Neuronal stem cell (in vitro differentiated cells): ENCODE measurements at regions not wholly inside any gene's neighbourhood (a gene's known extent, or its start where the extent isn't known, plus 50 kb on each side); places are given as distances from the start of the nearest gene placed in this dataset.

Experiments used
- DNase-seq: peaks from one replicate; pipeline ENCODE4 v3.0.0-alpha.2; 2013; ENCODE audit warnings: low spot score
- H2AFZ ChIP-seq: one replicate; pipeline ENCODE4 v1.6.1; 2013; ENCODE audit warnings: mild to moderate bottlenecking, low read length, inconsistent platforms
- H2AK5ac ChIP-seq: 2 replicates; pipeline ENCODE4 v1.6.1; 2013; ENCODE audit warnings: low read depth, mild to moderate bottlenecking, inconsistent platforms, low read length, moderate library complexity, mixed read lengths
- H2BK120ac ChIP-seq: 2 replicates; pipeline ENCODE4 v1.6.1; 2013; ENCODE audit warnings: low read depth, mild to moderate bottlenecking, inconsistent platforms, low read length, moderate library complexity, mixed read lengths
- H2BK12ac ChIP-seq: one replicate; pipeline ENCODE4 v1.6.1; 2013; ENCODE audit warnings: low read length, inconsistent platforms
- H2BK15ac ChIP-seq: 2 replicates; pipeline ENCODE4 v1.6.1; 2013; ENCODE audit warnings: mild to moderate bottlenecking, low read length, inconsistent platforms, mixed read lengths
- H2BK5ac ChIP-seq: one replicate; pipeline ENCODE4 v1.6.1; 2013; ENCODE audit warnings: inconsistent platforms, mild to moderate bottlenecking, low read length, moderate library complexity
- H3K14ac ChIP-seq: one replicate; pipeline ENCODE4 v1.6.1; 2013; ENCODE audit warnings: low read length, inconsistent platforms
- H3K18ac ChIP-seq: 2 replicates; pipeline ENCODE4 v1.6.1; 2013; ENCODE audit warnings: low read length, inconsistent platforms
- H3K23ac ChIP-seq: 2 replicates; pipeline ENCODE4 v1.6.1; 2013; ENCODE audit warnings: low read depth, mild to moderate bottlenecking, mixed read lengths, low read length, inconsistent platforms; ENCODE audit not compliant: poor library complexity
- H3K27ac ChIP-seq: replicated peaks from 3 replicates; pipeline ENCODE4 v1.5.1; 2013; ENCODE audit warnings: low read length, inconsistent platforms
- H3K27me3 ChIP-seq, 3 experiments: 2 replicates each; pipeline ENCODE4 v1.6.1; 2013; ENCODE audit warnings: low read length in 3 of 3, mild to moderate bottlenecking in 2 of 3, inconsistent platforms in 1 of 3, low read depth in 1 of 3, mixed read lengths in 1 of 3, moderate library complexity in 1 of 3; ENCODE audit not compliant: control insufficient read depth in 3 of 3, insufficient read depth in 3 of 3
- H3K36me3 ChIP-seq, 2 donors: replicated peaks in 1 of 2; 2 replicates each; pipeline ENCODE4 v1.6.1; 2013; ENCODE audit warnings: low read length in 2 of 2; ENCODE audit not compliant: control insufficient read depth in 2 of 2, insufficient read depth in 2 of 2
- H3K4ac ChIP-seq: 2 replicates; pipeline ENCODE4 v1.6.1; 2013; ENCODE audit warnings: inconsistent platforms, mild to moderate bottlenecking, low read length, moderate library complexity
- H3K4me1 ChIP-seq, 2 donors: 1 replicate in 1 of 2; 2 replicates in 1 of 2; pipeline ENCODE4 v1.6.1; 2013; ENCODE audit warnings: low read length in 2 of 2, low read depth in 1 of 2; ENCODE audit not compliant: control insufficient read depth in 2 of 2, insufficient read depth in 1 of 2
- H3K4me2 ChIP-seq: one replicate; pipeline ENCODE4 v1.6.1; 2013; ENCODE audit warnings: mild to moderate bottlenecking, low read length, inconsistent platforms; ENCODE audit not compliant: insufficient read depth, poor library complexity, severe bottlenecking
- H3K4me3 ChIP-seq, 2 donors: 2 replicates each; pipeline ENCODE4 v1.5.1; 2013; ENCODE audit warnings: low read length in 2 of 2, mild to moderate bottlenecking in 2 of 2, inconsistent platforms in 1 of 2, moderate library complexity in 1 of 2
- H3K79me1 ChIP-seq: one replicate; pipeline ENCODE4 v1.6.1; 2013; ENCODE audit warnings: low read depth, mild to moderate bottlenecking, inconsistent platforms, low read length, moderate library complexity
- H3K9ac ChIP-seq: one replicate; pipeline ENCODE4 v1.6.1; 2013; ENCODE audit warnings: mild to moderate bottlenecking, low read depth, low read length, inconsistent platforms; ENCODE audit not compliant: poor library complexity
- H3K9me3 ChIP-seq, 2 donors: replicated peaks in 1 of 2; 2 replicates each; pipeline versions ENCODE3 to v1.6.1; 2013; ENCODE audit warnings: low read length in 2 of 2, mild to moderate bottlenecking in 2 of 2, inconsistent platforms in 1 of 2, low read depth in 1 of 2, mixed read lengths in 1 of 2, moderate library complexity in 1 of 2; ENCODE audit not compliant: control insufficient read depth in 2 of 2, insufficient read depth in 1 of 2
- H4K8ac ChIP-seq: one replicate; pipeline ENCODE4 v1.6.1; 2013; ENCODE audit warnings: low read depth, mild to moderate bottlenecking, inconsistent platforms, low read length, moderate library complexity
- H4K91ac ChIP-seq: one replicate; pipeline ENCODE4 v1.6.1; 2013; ENCODE audit warnings: low read length, low read depth, mild to moderate bottlenecking, inconsistent platforms; ENCODE audit not compliant: poor library complexity
- WGBS, 2 donors: extraction: QIAGEN DNeasy Blood & Tissue Kit; methylation state at CpG; one replicate each; pipeline ENCODE4 v1.1.7; 2013; ENCODE audit warnings: missing lambda C conversion rate in 2 of 2, mixed read lengths in 1 of 2; ENCODE audit not compliant: insufficient read length in 2 of 2, insufficient replicate concordance in 1 of 2; ENCODE audit errors: extremely low coverage in 2 of 2; 5-methylcytosine and 5-hydroxymethylcytosine counted together

DNA sequence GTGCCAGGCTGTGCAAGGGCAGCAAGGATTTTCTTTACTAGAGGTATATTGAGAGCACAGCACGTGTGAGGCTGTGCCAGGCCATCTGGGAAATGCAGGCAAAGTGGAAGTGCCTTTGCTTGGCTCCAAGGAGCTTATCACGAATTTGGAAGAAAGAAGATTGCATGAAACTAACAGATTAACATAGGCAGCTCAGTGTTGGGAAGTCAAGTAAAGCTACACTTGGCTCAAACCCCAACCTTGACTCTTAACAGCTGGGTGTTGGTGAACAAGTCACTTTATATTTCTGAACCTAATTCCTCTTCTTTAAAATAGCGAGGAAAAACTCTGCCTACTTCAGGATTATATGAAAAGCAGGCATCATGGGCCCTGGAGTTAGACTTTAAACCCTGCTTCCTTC, 105.2 kb downstream of the PLCE1 start:
- Histone ChIP-seq H4K91ac (no peak overlapping the region), H2AFZ (no peak overlapping the region), H3K27me3 (no peaks in the 10 kb centered on the region), H3K9me3 (no peaks in the 10 kb centered on the region), H2AK5ac (no peak overlapping the region), H3K27ac (no peak overlapping the region), H3K4me3 (no peak overlapping the region), H3K4me2 (no peak overlapping the region), H2BK5ac (no peak overlapping the region), H3K18ac (no peak overlapping the region), H3K79me1 (no peaks in the 10 kb centered on the region), H3K9ac (no peak overlapping the region), H2BK12ac (no peak overlapping the region), H3K36me3 (no peaks in the 10 kb centered on the region), H3K14ac (no peak overlapping the region), H3K4ac (no peak overlapping the region), H2BK15ac (no peak overlapping the region), H4K8ac (no peak overlapping the region), H2BK120ac (no peak overlapping the region), H3K23ac (no peak overlapping the region), H3K4me1 (peaks cover 0 to 3% of the 10 kb centered on the region in 2 donors)
- DNase-seq: no peak
- no CpG with 5 or more reads among the region's 3 CpGs for WGBS, 2 donors

DNA sequence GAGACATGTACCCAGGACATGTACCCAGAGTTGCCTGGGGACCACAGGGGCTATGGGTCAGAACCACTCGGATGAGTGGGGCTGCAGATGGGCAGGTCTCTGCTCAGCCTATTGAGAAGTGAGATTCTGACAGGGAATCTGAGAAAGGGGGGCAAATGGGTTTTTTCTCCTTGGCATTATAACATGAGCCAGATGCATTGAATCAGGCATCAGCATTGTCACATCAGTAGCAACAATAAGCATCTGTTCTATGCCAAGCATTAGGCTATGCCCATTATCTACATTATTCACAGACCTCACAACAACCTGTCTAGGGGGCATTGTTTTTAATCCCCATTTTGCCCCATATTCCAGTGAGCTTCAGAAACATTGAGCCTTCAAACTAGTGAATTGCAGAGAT, 108.2 kb downstream of the PLCE1 start:
- no peak for DNase-seq
- H3K27me3 ChIP-seq: no peaks in the 10 kb centered on the region
- no peak overlapping the region for H2AK5ac ChIP-seq
- no peak overlapping the region for H2BK5ac ChIP-seq
- WGBS, 2 donors: no CpG with 5 or more reads among the region's 1 CpG
- no peak overlapping the region for H3K9ac ChIP-seq
- H4K91ac ChIP-seq: no peak overlapping the region
- H3K4ac ChIP-seq: no peak overlapping the region
- no peaks in the 10 kb centered on the region for H3K36me3 ChIP-seq
- H3K4me1 ChIP-seq: peaks cover 4 to 5% of the 10 kb centered on the region in 2 donors
- no peaks in the 10 kb centered on the region for H3K9me3 ChIP-seq
- H4K8ac ChIP-seq: no peak overlapping the region
- no peak overlapping the region for H3K4me3 ChIP-seq
- peak overlapping the region; percentile 65 for H2BK15ac ChIP-seq
- H3K4me2 ChIP-seq: no peak overlapping the region
- H2BK12ac ChIP-seq: no peak overlapping the region
- H3K23ac ChIP-seq: no peak overlapping the region
- H3K18ac ChIP-seq: no peak overlapping the region
- H2AFZ ChIP-seq: no peak overlapping the region
- H3K27ac ChIP-seq: no peak overlapping the region
- no peak overlapping the region for H3K14ac ChIP-seq
- H3K79me1 ChIP-seq: no peaks in the 10 kb centered on the region
- H2BK120ac ChIP-seq: no peak overlapping the region

DNA sequence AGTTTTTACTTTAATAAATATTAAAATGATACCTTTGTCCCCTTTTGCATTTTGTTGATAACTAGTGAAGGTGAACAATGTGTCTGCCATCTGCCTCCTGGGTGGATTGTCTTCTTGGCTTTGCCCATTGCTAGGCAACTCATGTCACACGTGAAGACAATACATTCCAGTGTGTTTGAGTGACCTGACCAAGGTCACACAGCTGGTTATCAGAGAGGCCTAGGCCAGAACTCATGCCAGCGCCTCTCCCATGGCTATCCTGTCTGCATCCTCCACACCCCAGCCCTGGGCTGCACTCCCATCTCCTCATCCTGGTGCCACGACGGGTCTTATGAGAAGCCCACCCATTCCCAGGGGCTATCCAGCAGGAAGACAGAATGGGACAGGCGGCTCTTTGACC, 108.7 kb downstream of the PLCE1 start:
- no peak for DNase-seq
- H3K27me3 ChIP-seq: no peaks in the 10 kb centered on the region
- no peak overlapping the region for H3K23ac ChIP-seq
- H3K14ac ChIP-seq: no peak overlapping the region
- no peaks in the 10 kb centered on the region for H3K9me3 ChIP-seq
- H3K27ac ChIP-seq: no peak overlapping the region
- H3K18ac ChIP-seq: no peak overlapping the region
- H2BK5ac ChIP-seq: no peak overlapping the region
- whole genome bisulfite sequencing, 2 donors: no CpG with 5 or more reads among the region's 5 CpGs
- H2BK12ac ChIP-seq: no peak overlapping the region
- H4K8ac ChIP-seq: peak overlapping the region; percentile 76
- H3K4me3 ChIP-seq: no peak overlapping the region
- no peak overlapping the region for H2BK120ac ChIP-seq
- no peaks in the 10 kb centered on the region for H3K79me1 ChIP-seq
- H3K9ac ChIP-seq: no peak overlapping the region
- H2AK5ac ChIP-seq: no peak overlapping the region
- no peak overlapping the region for H2BK15ac ChIP-seq
- peaks cover 4 to 5% of the 10 kb centered on the region in 2 donors for H3K4me1 ChIP-seq
- H2AFZ ChIP-seq: no peak overlapping the region
- H3K36me3 ChIP-seq: no peaks in the 10 kb centered on the region
- no peak overlapping the region for H3K4me2 ChIP-seq
- H3K4ac ChIP-seq: no peak overlapping the region
- no peak overlapping the region for H4K91ac ChIP-seq

DNA sequence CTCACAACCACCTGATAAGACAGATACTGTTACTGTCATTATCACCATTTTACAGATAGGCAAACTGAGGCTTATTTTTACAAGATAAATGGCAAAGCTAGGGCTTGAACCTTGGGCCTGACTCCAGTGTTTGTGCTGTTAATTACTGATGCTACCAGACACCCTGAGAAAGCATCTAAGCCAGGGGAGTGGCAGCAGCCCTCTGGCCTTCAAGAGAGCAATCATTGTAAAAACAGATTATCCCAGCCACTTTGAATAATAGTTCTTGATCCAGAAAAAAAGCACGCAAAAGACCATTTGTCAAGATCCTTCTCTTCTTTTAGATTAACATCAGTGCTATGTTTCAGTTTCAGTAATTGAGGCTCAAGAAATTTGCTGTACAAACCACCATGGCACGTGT, 109.5 kb downstream of the PLCE1 start:
- Histone ChIP-seq H2BK12ac (no peak overlapping the region), H3K36me3 (no peaks in the 10 kb centered on the region), H2BK15ac (no peak overlapping the region), H4K8ac (no peak overlapping the region), H3K27me3 (no peaks in the 10 kb centered on the region), H3K14ac (no peak overlapping the region), H3K9me3 (no peaks in the 10 kb centered on the region), H2BK5ac (no peak overlapping the region), H2AFZ (no peak overlapping the region), H3K23ac (no peak overlapping the region), H3K4me1 (peaks cover 4 to 5% of the 10 kb centered on the region in 2 donors), H4K91ac (no peak overlapping the region), H3K27ac (no peak overlapping the region), H3K4me2 (no peak overlapping the region), H3K79me1 (no peaks in the 10 kb centered on the region), H3K18ac (no peak overlapping the region), H2BK120ac (no peak overlapping the region), H3K4ac (no peak overlapping the region), H2AK5ac (no peak overlapping the region), H3K9ac (no peak overlapping the region), H3K4me3 (no peak overlapping the region)
- no peak for DNase-seq
- no CpG with 5 or more reads among the region's 2 CpGs for WGBS, 2 donors
